Skeletal muscle tissue (tissue), 3 donors: ENCODE measurements at regions not wholly inside any gene's neighbourhood (a gene's known extent, or its start where the extent isn't known, plus 50 kb on each side); places are given as distances from the start of the nearest gene placed in this dataset.

Experiments used
- H3K27ac ChIP-seq: one replicate; pipeline ENCODE4 v1.7.0; 2013; ENCODE audit warnings: mild to moderate bottlenecking, low read depth, low read length, inconsistent platforms
- H3K27me3 ChIP-seq, 3 donors: one replicate each; pipeline ENCODE4 v1.7.0; 2013; ENCODE audit warnings: low read length in 3 of 3; ENCODE audit not compliant: control insufficient read depth in 3 of 3, insufficient read depth in 3 of 3
- H3K36me3 ChIP-seq, 3 donors: one replicate each; pipeline ENCODE4 v1.7.0; 2013; ENCODE audit warnings: low read length in 3 of 3; ENCODE audit not compliant: control insufficient read depth in 3 of 3, insufficient read depth in 3 of 3
- H3K4me1 ChIP-seq, 3 donors: one replicate each; pipeline ENCODE4 v1.7.0; 2013; ENCODE audit warnings: low read length in 3 of 3, mild to moderate bottlenecking in 3 of 3; ENCODE audit not compliant: control insufficient read depth in 3 of 3, insufficient read depth in 3 of 3
- H3K4me3 ChIP-seq, 3 donors: one replicate each; pipeline ENCODE4 v1.7.0; 2013; ENCODE audit warnings: low read length in 3 of 3
- H3K9ac ChIP-seq, 3 donors: one replicate each; pipeline ENCODE4 v1.7.0; 2013; ENCODE audit warnings: low read length in 3 of 3, mild to moderate bottlenecking in 3 of 3, moderate library complexity in 2 of 3, low read depth in 1 of 3
- H3K9me3 ChIP-seq, 3 donors: one replicate each; pipeline ENCODE4 v1.7.0; 2013; ENCODE audit warnings: low read length in 3 of 3; ENCODE audit not compliant: control insufficient read depth in 3 of 3
- donor health status: Osteomylitis.

GRCh38 chr6:18335948-18336347 lies 51.2 kb upstream of the RNF144B start:
- no peak overlapping the region for H3K27ac ChIP-seq
- no peak overlapping the region for H3K4me3 ChIP-seq
- H3K4me1 ChIP-seq, result peaks cover under 1 to 3% (median 2%) of the 10 kb centered on the region in 3 donors
- no peaks in the 10 kb centered on the region for H3K27me3 ChIP-seq
- no peaks in the 10 kb centered on the region for H3K36me3 ChIP-seq
- H3K9me3 ChIP-seq, result no peaks in the 10 kb centered on the region
- H3K9ac ChIP-seq, result no peak overlapping the region

GRCh38 chr6:18334251-18334650 lies 52.9 kb upstream of the RNF144B start:
- Histone ChIP-seq H3K4me1 (peaks cover 0 to 5% (median 0%) of the 10 kb centered on the region in 3 donors), H3K4me3 (no peak overlapping the region)

GRCh38 chr6:18330548-18331081 lies 56.5 kb upstream of the RNF144B start:
- Histone ChIP-seq H3K27ac (peak overlapping the region; percentile 57), H3K36me3 (no peaks in the 10 kb centered on the region), H3K9ac (no peak overlapping the region), H3K4me1 (peaks cover 0 to 15% (median 12%) of the 10 kb centered on the region in 3 donors), H3K4me3 (no peak overlapping the region), H3K27me3 (no peaks in the 10 kb centered on the region), H3K9me3 (no peaks in the 10 kb centered on the region)

More at GRCh38 chr6:18334251-18334650, 52.9 kb upstream of the RNF144B start:
- no peaks in the 10 kb centered on the region for H3K36me3 ChIP-seq
- H3K9me3 ChIP-seq, result no peaks in the 10 kb centered on the region
- no peak overlapping the region for H3K9ac ChIP-seq
- no peaks in the 10 kb centered on the region for H3K27me3 ChIP-seq
- H3K27ac ChIP-seq, result no peak overlapping the region

- Histone ChIP-seq H3K27me3 (no peaks in the 10 kb centered on the region), H3K9ac (no peak overlapping the region), H3K27ac (peak overlapping the region; percentile 57), H3K4me1 (peaks cover 4 to 15% (median 12%) of the 10 kb centered on the region in 3 donors), H3K9me3 (no peaks in the 10 kb centered on the region), H3K36me3 (no peaks in the 10 kb centered on the region), H3K4me3 (no peak overlapping the region)
These were observed 57.4 kb upstream of the RNF144B start for GRCh38 chr6:18329776-18330175.

GRCh38 chr6:18328540-18328939 lies 58.6 kb upstream of the RNF144B start:
- H3K27me3 ChIP-seq, result no peaks in the 10 kb centered on the region
- peaks cover 9 to 15% (median 12%) of the 10 kb centered on the region in 3 donors for H3K4me1 ChIP-seq
- H3K9me3 ChIP-seq, result no peaks in the 10 kb centered on the region
- peak overlapping the region; percentile 23 for H3K27ac ChIP-seq
- H3K9ac ChIP-seq, result no peak overlapping the region
- no peaks in the 10 kb centered on the region for H3K36me3 ChIP-seq
- H3K4me3 ChIP-seq, result no peak overlapping the region

GRCh38 chr6:18328070-18328469 lies 59.1 kb upstream of the RNF144B start:
- Histone ChIP-seq H3K9me3 (no peaks in the 10 kb centered on the region), H3K27ac (peak overlapping the region; percentile 23), H3K36me3 (no peaks in the 10 kb centered on the region), H3K27me3 (no peaks in the 10 kb centered on the region), H3K4me1 (peaks cover 9 to 15% (median 12%) of the 10 kb centered on the region in 3 donors), H3K4me3 (no peak overlapping the region), H3K9ac (no peak overlapping the region)

GRCh38 chr6:18327626-18328025 lies 59.5 kb upstream of the RNF144B start:
- Histone ChIP-seq H3K36me3 (no peaks in the 10 kb centered on the region), H3K27me3 (no peaks in the 10 kb centered on the region), H3K27ac (no peak overlapping the region), H3K4me3 (no peak overlapping the region), H3K4me1 (peaks cover 9 to 15% (median 12%) of the 10 kb centered on the region in 3 donors), H3K9me3 (no peaks in the 10 kb centered on the region), H3K9ac (no peak overlapping the region)

- no peak overlapping the region for H3K9ac ChIP-seq
- no peak overlapping the region for H3K27ac ChIP-seq
- no peaks in the 10 kb centered on the region for H3K9me3 ChIP-seq
- no peaks in the 10 kb centered on the region for H3K36me3 ChIP-seq
- H3K27me3 ChIP-seq, result no peaks in the 10 kb centered on the region
- H3K4me3 ChIP-seq, result no peak overlapping the region
- peaks cover 9 to 15% (median 12%) of the 10 kb centered on the region in 3 donors for H3K4me1 ChIP-seq
These were observed 60.2 kb upstream of the RNF144B start for GRCh38 chr6:18326980-18327379.

- H3K36me3 ChIP-seq, result no peaks in the 10 kb centered on the region
- H3K27me3 ChIP-seq, result no peaks in the 10 kb centered on the region
- H3K9ac ChIP-seq, result peak overlapping the region in 1 of 3 donors; percentile 5
- no peak overlapping the region for H3K4me3 ChIP-seq
- no peak overlapping the region for H3K27ac ChIP-seq
- H3K9me3 ChIP-seq, result no peaks in the 10 kb centered on the region
- H3K4me1 ChIP-seq, result peaks cover 9 to 15% (median 12%) of the 10 kb centered on the region in 3 donors
These were observed 61.1 kb upstream of the RNF144B start for GRCh38 chr6:18326001-18326400.

- no peak overlapping the region for H3K27ac ChIP-seq
- no peak overlapping the region for H3K9ac ChIP-seq
- H3K36me3 ChIP-seq, result no peaks in the 10 kb centered on the region
- peaks cover 7 to 15% (median 9%) of the 10 kb centered on the region in 3 donors for H3K4me1 ChIP-seq
- H3K27me3 ChIP-seq, result no peaks in the 10 kb centered on the region
- H3K4me3 ChIP-seq, result no peak overlapping the region
- H3K9me3 ChIP-seq, result no peaks in the 10 kb centered on the region
These were observed 60.3 kb upstream of the DEK start for GRCh38 chr6:18324706-18325042.
